ENCODE measurements at regions not wholly inside any gene's neighbourhood (a gene's known extent, or its start where the extent isn't known, plus 50 kb on each side); places are given as distances from the start of the nearest gene placed in this dataset.
A peak's percentile ranks its signal among the peaks of the same experiment; 100 is the strongest.

DNA sequence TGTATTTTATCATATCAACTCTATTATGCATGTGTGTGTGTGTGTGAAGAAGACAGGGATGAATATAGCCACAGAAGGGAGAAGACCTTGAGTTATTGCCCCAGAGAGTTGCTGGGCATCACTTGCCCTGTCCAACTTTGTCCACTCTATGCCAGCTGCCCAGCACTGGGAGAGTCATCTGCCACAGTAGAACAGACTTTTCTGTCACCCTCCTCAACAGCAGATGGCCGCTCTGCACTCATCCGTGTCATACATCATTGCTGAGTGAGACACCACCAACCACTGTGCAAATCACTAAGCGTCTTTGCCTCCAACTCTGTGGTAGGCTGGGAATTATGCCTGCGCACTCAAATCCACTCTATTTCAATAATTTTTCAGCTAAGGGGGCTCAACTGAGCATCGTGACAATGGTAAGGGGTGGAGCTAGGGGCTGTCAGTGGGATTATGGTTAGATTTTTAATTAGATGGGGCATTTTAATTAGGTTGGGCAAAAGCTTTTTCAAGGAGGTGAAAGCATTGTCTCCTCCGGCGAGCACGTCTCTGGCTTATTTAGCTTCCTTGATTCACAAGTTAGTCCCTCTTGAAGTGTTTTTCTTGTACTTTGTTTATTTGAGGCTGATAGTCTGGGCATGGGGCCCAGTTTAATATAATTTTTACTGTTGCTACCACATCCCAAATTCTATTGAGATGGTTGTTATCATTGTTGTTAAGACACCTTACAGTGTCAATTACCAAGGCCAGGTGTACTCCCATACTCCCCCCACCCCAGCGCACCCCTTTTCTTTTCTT lies 100.1 kb upstream of the KLF3 start:
- intact Hi-C loops (cut with DNase I), result no loop called here

GRCh38 chr4:38565271-38566199 lies 98.5 kb upstream of the KLF3 start:
- no peak for DNase-seq
- no peak overlapping the region for H3K27ac ChIP-seq
- H3K4me1 ChIP-seq, result peaks cover 33% of the 10 kb centered on the region
- no peak overlapping the region for H3K4me3 ChIP-seq
- no peaks in the 10 kb centered on the region for H3K36me3 ChIP-seq
- no peak for TF ChIP-seq CTCF (IDR thresholded peaks at IDR 0.05)
- intact Hi-C loops (cut with DNase I), result no loop called here
- H3K9me3 ChIP-seq, result no peaks in the 10 kb centered on the region
- H3K27me3 ChIP-seq (ENCODE audit: low read depth), result no peaks in the 10 kb centered on the region
- ATAC-seq, result peak in 1 of 2 donors; percentile 15

More for the DNA sequence above, 100.1 kb upstream of the KLF3 start:
- ATAC-seq (no peak), DNase-seq (no peak)
- H3K9me3 ChIP-seq, result no peaks in the 10 kb centered on the region
- no peak overlapping the region for H3K27ac ChIP-seq
- H3K36me3 ChIP-seq, result no peaks in the 10 kb centered on the region
- H3K4me3 ChIP-seq, result no peak overlapping the region
- H3K27me3 ChIP-seq (ENCODE audit: low read depth), result no peaks in the 10 kb centered on the region
- H3K4me1 ChIP-seq, result peaks cover 33% of the 10 kb centered on the region
- no peak for TF ChIP-seq CTCF (IDR thresholded peaks at IDR 0.05)

- Histone ChIP-seq H3K9me3 (no peaks in the 10 kb centered on the region), H3K27me3 (ENCODE audit: low read depth) (no peaks in the 10 kb centered on the region), H3K4me1 (peaks cover 32% of the 10 kb centered on the region), H3K27ac (no peak overlapping the region), H3K36me3 (no peaks in the 10 kb centered on the region), H3K4me3 (no peak overlapping the region)
- DNase-seq (no peak), ATAC-seq (no peak)
- intact Hi-C loops (cut with DNase I), result no loop called here
- no peak for TF ChIP-seq CTCF (IDR thresholded peaks at IDR 0.05)
Observed at GRCh38 chr4:38566806-38567398, 97.1 kb upstream of the KLF3 start.

DNA sequence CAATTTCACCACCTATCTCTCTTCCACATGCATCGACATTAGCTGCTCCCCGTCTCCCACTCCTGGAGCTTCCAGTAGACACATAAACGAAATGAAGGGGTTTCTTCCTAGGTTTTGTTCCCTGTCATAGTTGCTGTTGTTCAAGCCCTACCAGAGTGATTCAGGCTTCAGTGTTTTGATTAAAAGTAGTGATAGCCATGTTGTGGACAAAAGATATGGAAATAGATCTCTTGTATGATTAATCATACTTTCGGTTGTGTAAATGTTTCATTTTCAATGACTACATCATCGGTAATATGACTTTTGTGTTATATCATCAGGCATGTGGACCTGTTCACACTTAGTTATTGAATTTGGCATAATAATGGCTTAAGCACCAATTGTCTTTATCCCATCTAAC lies 96.5 kb upstream of the KLF3 start:
- TF ChIP-seq CTCF (IDR thresholded peaks at IDR 0.05), result no peak
- Histone ChIP-seq H3K27ac (no peak overlapping the region), H3K9me3 (no peaks in the 10 kb centered on the region), H3K4me1 (peaks cover 26% of the 10 kb centered on the region), H3K4me3 (no peak overlapping the region), H3K27me3 (ENCODE audit: low read depth) (no peaks in the 10 kb centered on the region), H3K36me3 (no peaks in the 10 kb centered on the region)
- intact Hi-C loops (cut with DNase I), result no loop called here
- DNase-seq (no peak), ATAC-seq (no peak)

GRCh38 chr4:38568768-38569167 lies 95.2 kb upstream of the KLF3 start:
- Histone ChIP-seq H3K27ac (no peak overlapping the region), H3K9me3 (no peaks in the 10 kb centered on the region), H3K4me3 (no peak overlapping the region), H3K4me1 (peaks cover 13% of the 10 kb centered on the region), H3K36me3 (no peaks in the 10 kb centered on the region), H3K27me3 (ENCODE audit: low read depth) (no peaks in the 10 kb centered on the region)
- no peak for DNase-seq
- no peak for ATAC-seq
- no peak for TF ChIP-seq CTCF (IDR thresholded peaks at IDR 0.05)
- intact Hi-C loops (cut with DNase I), result no loop called here

Measured in lower lobe of right lung (tissue), 2 donors.